ENCODE measurements at regions not wholly inside any gene's neighbourhood (a gene's known extent, or its start where the extent isn't known, plus 50 kb on each side); places are given as distances from the start of the nearest gene placed in this dataset.

- no peak overlapping the region for H3K4me3 ChIP-seq (replicated peaks in 1 of 3; ENCODE audit: insufficient read depth in 1 of 3, low read depth in 1 of 3, low read length in 3 of 3)
- no peak for FAIRE-seq
- H3K9ac ChIP-seq (replicated peaks; ENCODE audit: extremely low read depth, insufficient read depth, low read length): no peak overlapping the region
- no peak for TF ChIP-seq GATA2 (IDR thresholded peaks at IDR 0.05; ENCODE audit: insufficient read depth, insufficient read length, low read depth, low read length)
- TF ChIP-seq MYC (IDR thresholded peaks at IDR 0.05; ENCODE audit: low read depth, low read length): no peak
- no peak for TF ChIP-seq POLR2A (IDR thresholded peaks at IDR 0.05; ENCODE audit: low read depth, low read length)
- no peak for TF ChIP-seq FOS (IDR thresholded peaks at IDR 0.05; ENCODE audit: borderline replicate concordance, insufficient read depth, low read length)
- no peak for TF ChIP-seq JUN (IDR thresholded peaks at IDR 0.05; ENCODE audit: borderline replicate concordance, insufficient read depth, insufficient read length, low read depth)
- no peak for TF ChIP-seq MAX (IDR thresholded peaks at IDR 0.05; ENCODE audit: insufficient read depth, insufficient read length)
- no peak for TF ChIP-seq EZH2 (IDR thresholded peaks at IDR 0.05; ENCODE audit: borderline replicate concordance, low read depth, low read length, severe bottlenecking)
- TF ChIP-seq POLR2AphosphoS5 (IDR thresholded peaks at IDR 0.05; ENCODE audit: insufficient read depth, low read depth, low read length): no peak
- no peak for TF ChIP-seq CTCF (IDR thresholded peaks at IDR 0.05; ENCODE audit: extremely low read depth in 1 of 2, insufficient read depth in 1 of 2, low read depth in 1 of 2, low read length in 2 of 2)
- no peaks in the 10 kb centered on the region for H4K20me1 ChIP-seq (replicated peaks; ENCODE audit: control insufficient read depth, extremely low read depth, insufficient read depth, low read length)
- H3K27ac ChIP-seq (ENCODE audit: insufficient read depth, low read depth, low read length): no peak overlapping the region
- H3K4me1 ChIP-seq (ENCODE audit: control insufficient read depth, extremely low read depth, insufficient read depth, low read length): no peaks in the 10 kb centered on the region
- no peaks in the 10 kb centered on the region for H3K36me3 ChIP-seq (ENCODE audit: control insufficient read depth in 2 of 2, extremely low read depth in 1 of 2, insufficient read depth in 2 of 2, low read length in 2 of 2)
- no TSS peak for BruUV-seq (replicated peaks)
- ChIA-PET CTCF (no interaction called here), POLR2A (no interaction called here)
- H3K9me3 ChIP-seq (replicated peaks; ENCODE audit: control insufficient read depth, insufficient read depth, low read length): no peaks in the 10 kb centered on the region
- dilution Hi-C loops (cut with MboI; ENCODE audit: extremely low pct_ligation_motif_present, low sequenced_read_pairs) (no loop called here), intact Hi-C loops (cut with micrococcal nuclease) (no loop called here)
- H3K9me1 ChIP-seq (replicated peaks; ENCODE audit: control insufficient read depth, extremely low read depth, insufficient read depth, low read length): no peaks in the 10 kb centered on the region
- H2AFZ ChIP-seq (ENCODE audit: low read depth, low read length): no peak overlapping the region
- H3K27me3 ChIP-seq (ENCODE audit: control insufficient read depth in 2 of 2, insufficient read depth in 2 of 2, low read length in 2 of 2): peaks cover 0 to 4% of the 10 kb centered on the region in 2 experiments
- H3K4me2 ChIP-seq (ENCODE audit: insufficient read depth, low read length): no peak overlapping the region
- no peak for DNase-seq (ENCODE audit: low read depth, low spot score)
- no peaks in the 10 kb centered on the region for H3K79me2 ChIP-seq (ENCODE audit: control insufficient read depth, insufficient read depth, low read length)
Measured at GRCh38 chr2:120982598-120982997, 246.9 kb downstream of the GLI2 start.
